ENCODE measurements at regions not wholly inside any gene's neighbourhood (a gene's known extent, or its start where the extent isn't known, plus 50 kb on each side); places are given as distances from the start of the nearest gene placed in this dataset.

- no peak for TF ChIP-seq CTCF (IDR thresholded peaks at IDR 0.05; ENCODE audit: partially characterized antibody, unreplicated experiment)
- Mint-ChIP-seq H3K9me3 (ENCODE audit: unreplicated experiment) (peaks cover 8% of the 10 kb centered on the region), H3K36me3 (ENCODE audit: unreplicated experiment) (no peaks in the 10 kb centered on the region), H3K4me1 (ENCODE audit: low read depth, unreplicated experiment) (peaks cover 35% of the 10 kb centered on the region), H3K4me3 (ENCODE audit: unreplicated experiment) (no peak overlapping the region), H3K27me3 (ENCODE audit: unreplicated experiment) (no peaks in the 10 kb centered on the region), H3K27ac (ENCODE audit: unreplicated experiment) (no peak overlapping the region)
- DNase-seq, result no peak
These were observed 333.2 kb upstream of the C2CD4B start for GRCh38 chr15:62498278-62498677.

- H3K4me3 Mint-ChIP-seq (ENCODE audit: unreplicated experiment), result no peak overlapping the region
- no peaks in the 10 kb centered on the region for H3K27me3 Mint-ChIP-seq (ENCODE audit: unreplicated experiment)
- no peak for DNase-seq
- peaks cover 36% of the 10 kb centered on the region for H3K4me1 Mint-ChIP-seq (ENCODE audit: low read depth, unreplicated experiment)
- H3K27ac Mint-ChIP-seq (ENCODE audit: unreplicated experiment), result no peak overlapping the region
- H3K9me3 Mint-ChIP-seq (ENCODE audit: unreplicated experiment), result peaks cover 7% of the 10 kb centered on the region
- no peak for TF ChIP-seq CTCF (IDR thresholded peaks at IDR 0.05; ENCODE audit: partially characterized antibody, unreplicated experiment)
- no peaks in the 10 kb centered on the region for H3K36me3 Mint-ChIP-seq (ENCODE audit: unreplicated experiment)
These were observed 333.6 kb upstream of the C2CD4B start for GRCh38 chr15:62498712-62499111.

GRCh38 chr15:62500325-62500724 lies 335.2 kb upstream of the C2CD4B start:
- no peak overlapping the region for H3K4me3 Mint-ChIP-seq (ENCODE audit: unreplicated experiment)
- no peaks in the 10 kb centered on the region for H3K27me3 Mint-ChIP-seq (ENCODE audit: unreplicated experiment)
- no peaks in the 10 kb centered on the region for H3K36me3 Mint-ChIP-seq (ENCODE audit: unreplicated experiment)
- no peak for DNase-seq
- H3K27ac Mint-ChIP-seq (ENCODE audit: unreplicated experiment), result no peak overlapping the region
- H3K4me1 Mint-ChIP-seq (ENCODE audit: low read depth, unreplicated experiment), result peaks cover 20% of the 10 kb centered on the region
- no peak for TF ChIP-seq CTCF (IDR thresholded peaks at IDR 0.05; ENCODE audit: partially characterized antibody, unreplicated experiment)
- H3K9me3 Mint-ChIP-seq (ENCODE audit: unreplicated experiment), result peaks cover 4% of the 10 kb centered on the region

GRCh38 chr15:62502451-62502850 lies 337.4 kb upstream of the C2CD4B start:
- H3K27me3 Mint-ChIP-seq (ENCODE audit: unreplicated experiment), result no peaks in the 10 kb centered on the region
- peaks cover 9% of the 10 kb centered on the region for H3K4me1 Mint-ChIP-seq (ENCODE audit: low read depth, unreplicated experiment)
- H3K9me3 Mint-ChIP-seq (ENCODE audit: unreplicated experiment), result peaks cover 2% of the 10 kb centered on the region
- DNase-seq, result no peak
- no peaks in the 10 kb centered on the region for H3K36me3 Mint-ChIP-seq (ENCODE audit: unreplicated experiment)
- no peak overlapping the region for H3K27ac Mint-ChIP-seq (ENCODE audit: unreplicated experiment)
- no peak overlapping the region for H3K4me3 Mint-ChIP-seq (ENCODE audit: unreplicated experiment)
- no peak for TF ChIP-seq CTCF (IDR thresholded peaks at IDR 0.05; ENCODE audit: partially characterized antibody, unreplicated experiment)

GRCh38 chr15:62503451-62503850 lies 338.4 kb upstream of the C2CD4B start:
- H3K27ac Mint-ChIP-seq (ENCODE audit: unreplicated experiment), result no peak overlapping the region
- no peak for TF ChIP-seq CTCF (IDR thresholded peaks at IDR 0.05; ENCODE audit: partially characterized antibody, unreplicated experiment)
- no peaks in the 10 kb centered on the region for H3K36me3 Mint-ChIP-seq (ENCODE audit: unreplicated experiment)
- H3K4me1 Mint-ChIP-seq (ENCODE audit: low read depth, unreplicated experiment), result peaks cover 9% of the 10 kb centered on the region
- H3K4me3 Mint-ChIP-seq (ENCODE audit: unreplicated experiment), result no peak overlapping the region
- peaks cover 2% of the 10 kb centered on the region for H3K9me3 Mint-ChIP-seq (ENCODE audit: unreplicated experiment)
- no peaks in the 10 kb centered on the region for H3K27me3 Mint-ChIP-seq (ENCODE audit: unreplicated experiment)
- DNase-seq, result no peak

Measured in glutamatergic neuron (in vitro differentiated cells).